Astrocyte (in vitro differentiated cells and primary cell): ENCODE measurements at regions not wholly inside any gene's neighbourhood (a gene's known extent, or its start where the extent isn't known, plus 50 kb on each side); places are given as distances from the start of the nearest gene placed in this dataset.

Source experiments
- EZH2 ChIP-seq: IDR thresholded peaks from 2 replicates; pipeline ENCODE4 v1.6.1; 2012; ENCODE audit warnings: mild to moderate bottlenecking, low read length, inconsistent platforms; ENCODE audit not compliant: insufficient read depth
- TF ChIP-seq, protein P1 (sequence below): IDR thresholded peaks from 2 replicates; pipeline ENCODE4 v1.5.1; 2011; ENCODE audit warnings: low read depth, mild to moderate bottlenecking, inconsistent platforms, low read length, moderate library complexity; ENCODE audit not compliant: insufficient read depth

DNA sequence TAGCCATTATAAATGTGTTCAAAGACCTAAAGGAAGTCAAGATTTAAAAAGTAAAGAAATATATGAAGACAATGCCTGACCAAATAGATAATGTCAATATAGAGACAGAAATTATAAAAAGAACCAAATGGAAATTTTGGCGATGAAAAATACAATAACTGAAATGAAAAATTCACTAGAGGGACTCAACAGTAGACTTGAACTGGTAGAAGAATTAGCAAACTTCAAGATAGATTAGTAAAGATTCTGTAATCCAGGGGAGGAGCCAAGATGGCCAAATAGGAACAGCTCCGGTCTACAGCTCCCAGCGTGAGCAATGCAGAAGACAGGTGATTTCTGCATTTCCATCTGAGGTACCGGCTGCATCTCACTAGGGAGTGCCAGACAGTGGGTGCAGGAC, 433.2 kb downstream of the HINT1 start:
- TF ChIP-seq, protein P1, sequence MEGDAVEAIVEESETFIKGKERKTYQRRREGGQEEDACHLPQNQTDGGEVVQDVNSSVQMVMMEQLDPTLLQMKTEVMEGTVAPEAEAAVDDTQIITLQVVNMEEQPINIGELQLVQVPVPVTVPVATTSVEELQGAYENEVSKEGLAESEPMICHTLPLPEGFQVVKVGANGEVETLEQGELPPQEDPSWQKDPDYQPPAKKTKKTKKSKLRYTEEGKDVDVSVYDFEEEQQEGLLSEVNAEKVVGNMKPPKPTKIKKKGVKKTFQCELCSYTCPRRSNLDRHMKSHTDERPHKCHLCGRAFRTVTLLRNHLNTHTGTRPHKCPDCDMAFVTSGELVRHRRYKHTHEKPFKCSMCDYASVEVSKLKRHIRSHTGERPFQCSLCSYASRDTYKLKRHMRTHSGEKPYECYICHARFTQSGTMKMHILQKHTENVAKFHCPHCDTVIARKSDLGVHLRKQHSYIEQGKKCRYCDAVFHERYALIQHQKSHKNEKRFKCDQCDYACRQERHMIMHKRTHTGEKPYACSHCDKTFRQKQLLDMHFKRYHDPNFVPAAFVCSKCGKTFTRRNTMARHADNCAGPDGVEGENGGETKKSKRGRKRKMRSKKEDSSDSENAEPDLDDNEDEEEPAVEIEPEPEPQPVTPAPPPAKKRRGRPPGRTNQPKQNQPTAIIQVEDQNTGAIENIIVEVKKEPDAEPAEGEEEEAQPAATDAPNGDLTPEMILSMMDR = no peak
- no peak for TF ChIP-seq EZH2
